PC-3 (cell line): ENCODE measurements at regions not wholly inside any gene's neighbourhood (a gene's known extent, or its start where the extent isn't known, plus 50 kb on each side); places are given as distances from the start of the nearest gene placed in this dataset.

Experiments
- ATAC-seq: fragments of 200-7000 bp; cut with Tn5 transposase; 2 replicates; pipeline ENCODE4 v1.9.1; 2020; ENCODE audit warnings: mild to moderate bottlenecking, moderate library complexity
- BruUV-seq: library from RNA; stranded (reverse); fragments of 400-500 nt; replicated peaks from 2 replicates; lab custom pipeline; 2021; lab: Mats Ljungman, UMichigan
- CTCF ChIA-PET: fragments of 300-600 bp; sonication (Branson Sonifier 250); formaldehyde crosslinking; loops from one replicate; lab custom pipeline; 2022; ENCODE audit warnings: antibody characterized with exemption; lab: Charles Lee
- POLR2A ChIA-PET: fragments of 300-600 bp; sonication (Branson Sonifier 250); formaldehyde crosslinking; loops from one replicate; lab custom pipeline; 2022; ENCODE audit warnings: antibody characterized with exemption; ENCODE audit not compliant: unreplicated experiment; lab: Charles Lee
- DNase-seq: peaks from one replicate; pipeline ENCODE4 v3.0.0-alpha.2; 2015
- H2AFZ ChIP-seq: fragments of 300-600 bp; sonication (generic); 2 replicates; pipeline ENCODE4 v1.6.0; 2016; ENCODE audit warnings: antibody characterized with exemption, low read length
- H3F3A ChIP-seq: fragments of 300-600 bp; sonication (generic); one replicate; pipeline ENCODE4 v1.6.0; 2017; ENCODE audit warnings: antibody characterized with exemption, low read length, control low read depth, mild to moderate bottlenecking; ENCODE audit not compliant: unreplicated experiment
- H3K27ac ChIP-seq: fragments of 300-600 bp; sonication (generic); 2 replicates; pipeline ENCODE4 v1.5.1; 2016; ENCODE audit warnings: mild to moderate bottlenecking, low read length
- H3K27me3 ChIP-seq: fragments of 300-600 bp; sonication (generic); 2 replicates; pipeline ENCODE4 v1.6.1; 2016; ENCODE audit warnings: low read length, mixed read lengths
- H3K36me3 ChIP-seq: fragments of 300-600 bp; sonication (generic); 2 replicates; pipeline ENCODE4 v1.6.1; 2016; ENCODE audit warnings: low read depth, mixed run types, low read length, mixed read lengths
- H3K4me1 ChIP-seq: fragments of 300-600 bp; sonication (generic); 2 replicates; pipeline ENCODE4 v1.5.1; 2016; ENCODE audit warnings: low read length; ENCODE audit not compliant: insufficient read depth
- H3K4me2 ChIP-seq: fragments of 300-600 bp; sonication (generic); 2 replicates; pipeline ENCODE4 v1.6.0; 2016; ENCODE audit warnings: low read length
- H3K4me3 ChIP-seq: fragments of 300-600 bp; sonication (generic); 2 replicates; pipeline ENCODE4 v1.5.1; 2016; ENCODE audit warnings: mild to moderate bottlenecking, low read length, mixed read lengths
- H3K79me2 ChIP-seq: fragments of 300-600 bp; sonication (generic); 2 replicates; pipeline ENCODE4 v1.6.1; 2017; ENCODE audit warnings: low read length, mixed read lengths
- H3K9ac ChIP-seq: fragments of 300-600 bp; sonication (generic); 2 replicates; pipeline ENCODE4 v1.6.0; 2016; ENCODE audit warnings: mild to moderate bottlenecking, low read length
- H3K9me2 ChIP-seq: fragments of 300-600 bp; sonication (generic); replicated peaks from 2 replicates; pipeline ENCODE4 v1.6.1; 2016; ENCODE audit warnings: mixed run types, low read length, mixed read lengths
- H3K9me3 ChIP-seq: fragments of 300-600 bp; sonication (generic); 2 replicates; pipeline ENCODE4 v1.6.1; 2016; ENCODE audit warnings: low read length, mixed read lengths
- H4K20me1 ChIP-seq: fragments of 300-600 bp; sonication (generic); 2 replicates; pipeline ENCODE4 v1.6.1; 2016; ENCODE audit warnings: low read length, mixed read lengths
- EZH2 ChIP-seq: fragments of 300-600 bp; sonication (generic); IDR thresholded peaks from one replicate; pipeline ENCODE4 v1.6.1; 2017; ENCODE audit warnings: antibody characterized with exemption, mild to moderate bottlenecking, low read length; ENCODE audit not compliant: unreplicated experiment
- EZH2phosphoT487 ChIP-seq: fragments of 300-600 bp; sonication (generic); IDR thresholded peaks from 2 replicates; pipeline ENCODE4 v1.6.1; 2018; ENCODE audit warnings: mild to moderate bottlenecking, antibody characterized with exemption, low read length, borderline replicate concordance
- intact Hi-C: fragments of 100-400 bp; cut with micrococcal nuclease; formaldehyde crosslinking; loops from 2 replicates; pipeline ENCODE4 v1.9.0; 2023
- TF ChIP-seq, protein P1 (sequence below): fragments of 300-600 bp; sonication (generic); conservative IDR thresholded peaks from 2 replicates; pipeline ENCODE4 v1.5.1; 2017; ENCODE audit warnings: antibody characterized with exemption, low read depth, mild to moderate bottlenecking, low read length

DNA sequence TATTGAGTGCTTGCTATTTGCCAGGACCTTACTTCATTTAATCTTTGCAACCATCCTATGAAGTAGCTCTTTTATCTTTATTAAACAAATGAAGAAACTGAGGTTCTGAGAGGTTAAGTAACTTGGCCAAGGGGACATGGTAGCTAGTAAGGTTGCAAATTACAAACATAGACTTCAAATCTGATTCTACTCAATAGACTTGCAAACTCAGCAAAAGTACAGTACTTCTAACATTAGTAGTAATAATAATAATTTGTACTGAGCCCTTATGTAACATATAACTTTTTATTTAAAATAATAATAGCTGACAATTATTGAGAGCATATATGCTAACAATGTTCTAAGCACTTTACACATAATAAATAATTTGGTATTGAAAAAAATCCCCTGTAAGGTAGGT is 255.7 kb upstream of the ATP5MC3 start:
- CTCF ChIA-PET, result no interaction called here
- no peaks in the 10 kb centered on the region for H3K4me1 ChIP-seq
- POLR2A ChIA-PET, result no interaction called here
- intact Hi-C loops, result no loop called here
- H3K4me3 ChIP-seq, result no peak overlapping the region
- no TSS peak for BruUV-seq
- DNase-seq (no peak), ATAC-seq (no peak)
- H4K20me1 ChIP-seq, result no peaks in the 10 kb centered on the region
- no peaks in the 10 kb centered on the region for H3F3A ChIP-seq
- no peaks in the 10 kb centered on the region for H3K9me2 ChIP-seq
- no peak overlapping the region for H3K4me2 ChIP-seq
- no peak overlapping the region for H2AFZ ChIP-seq
- no peaks in the 10 kb centered on the region for H3K9me3 ChIP-seq
- TF ChIP-seq, protein P1, sequence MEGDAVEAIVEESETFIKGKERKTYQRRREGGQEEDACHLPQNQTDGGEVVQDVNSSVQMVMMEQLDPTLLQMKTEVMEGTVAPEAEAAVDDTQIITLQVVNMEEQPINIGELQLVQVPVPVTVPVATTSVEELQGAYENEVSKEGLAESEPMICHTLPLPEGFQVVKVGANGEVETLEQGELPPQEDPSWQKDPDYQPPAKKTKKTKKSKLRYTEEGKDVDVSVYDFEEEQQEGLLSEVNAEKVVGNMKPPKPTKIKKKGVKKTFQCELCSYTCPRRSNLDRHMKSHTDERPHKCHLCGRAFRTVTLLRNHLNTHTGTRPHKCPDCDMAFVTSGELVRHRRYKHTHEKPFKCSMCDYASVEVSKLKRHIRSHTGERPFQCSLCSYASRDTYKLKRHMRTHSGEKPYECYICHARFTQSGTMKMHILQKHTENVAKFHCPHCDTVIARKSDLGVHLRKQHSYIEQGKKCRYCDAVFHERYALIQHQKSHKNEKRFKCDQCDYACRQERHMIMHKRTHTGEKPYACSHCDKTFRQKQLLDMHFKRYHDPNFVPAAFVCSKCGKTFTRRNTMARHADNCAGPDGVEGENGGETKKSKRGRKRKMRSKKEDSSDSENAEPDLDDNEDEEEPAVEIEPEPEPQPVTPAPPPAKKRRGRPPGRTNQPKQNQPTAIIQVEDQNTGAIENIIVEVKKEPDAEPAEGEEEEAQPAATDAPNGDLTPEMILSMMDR, result no peak
- TF ChIP-seq EZH2 (no peak), EZH2phosphoT487 (no peak)
- H3K27ac ChIP-seq, result no peak overlapping the region
- no peak overlapping the region for H3K9ac ChIP-seq
- no peaks in the 10 kb centered on the region for H3K36me3 ChIP-seq
- no peaks in the 10 kb centered on the region for H3K79me2 ChIP-seq
- peaks cover 63% of the 10 kb centered on the region for H3K27me3 ChIP-seq

- H3K9me2 ChIP-seq, result no peaks in the 10 kb centered on the region
- no peaks in the 10 kb centered on the region for H3K36me3 ChIP-seq
- BruUV-seq, result no TSS peak
- H4K20me1 ChIP-seq, result no peaks in the 10 kb centered on the region
- intact Hi-C loops, result no loop called here
- no peaks in the 10 kb centered on the region for H3K4me1 ChIP-seq
- CTCF ChIA-PET, result no interaction called here
- no peak for TF ChIP-seq EZH2phosphoT487
- TF ChIP-seq EZH2, result no peak
- TF ChIP-seq, protein P1, result no peak
- H3K79me2 ChIP-seq, result no peaks in the 10 kb centered on the region
- ATAC-seq (no peak), DNase-seq (no peak)
- no peaks in the 10 kb centered on the region for H3K9me3 ChIP-seq
- no peak overlapping the region for H3K4me2 ChIP-seq
- no peak overlapping the region for H3K27ac ChIP-seq
- H3K4me3 ChIP-seq, result no peak overlapping the region
- POLR2A ChIA-PET, result no interaction called here
- H2AFZ ChIP-seq, result no peak overlapping the region
- no peak overlapping the region for H3K9ac ChIP-seq
- H3F3A ChIP-seq, result no peaks in the 10 kb centered on the region
- peaks cover 63% of the 10 kb centered on the region for H3K27me3 ChIP-seq
Observed at GRCh38 chr2:175436076-175436475, 254.6 kb upstream of the ATP5MC3 start.

GRCh38 chr2:175435012-175435411 is 253.5 kb upstream of the ATP5MC3 start:
- no peaks in the 10 kb centered on the region for H4K20me1 ChIP-seq
- ChIA-PET CTCF (no interaction called here), POLR2A (no interaction called here)
- intact Hi-C loops, result no loop called here
- no TSS peak for BruUV-seq
- no peaks in the 10 kb centered on the region for H3K9me2 ChIP-seq
- no peak overlapping the region for H3K4me3 ChIP-seq
- H2AFZ ChIP-seq, result no peak overlapping the region
- H3K4me1 ChIP-seq, result no peaks in the 10 kb centered on the region
- no peak overlapping the region for H3K27ac ChIP-seq
- H3K9me3 ChIP-seq, result no peaks in the 10 kb centered on the region
- H3K79me2 ChIP-seq, result no peaks in the 10 kb centered on the region
- TF ChIP-seq EZH2phosphoT487, result no peak
- TF ChIP-seq, protein P1, result no peak
- TF ChIP-seq EZH2, result no peak
- no peaks in the 10 kb centered on the region for H3F3A ChIP-seq
- ATAC-seq (no peak), DNase-seq (no peak)
- no peak overlapping the region for H3K9ac ChIP-seq
- H3K4me2 ChIP-seq, result no peak overlapping the region
- peaks cover 53% of the 10 kb centered on the region for H3K27me3 ChIP-seq
- H3K36me3 ChIP-seq, result no peaks in the 10 kb centered on the region
